Vagina (tissue), 2 donors: ENCODE measurements at regions not wholly inside any gene's neighbourhood (a gene's known extent, or its start where the extent isn't known, plus 50 kb on each side); places are given as distances from the start of the nearest gene placed in this dataset.

Experiments used
- POLR2A ChIP-seq, 2 donors: fragments of 450-650 bp; IDR thresholded peaks; one replicate each; pipeline ENCODE4 v1.6.1; 2017; ENCODE audit warnings: antibody characterized with exemption in 2 of 2, mild to moderate bottlenecking in 2 of 2, moderate library complexity in 2 of 2
- TF ChIP-seq, protein P1 (sequence below), 3 experiments: fragments of 450-650 bp in 2 of 3; fragments of 200-600 bp in 1 of 3; sonication (generic) in 1 of 3; IDR thresholded peaks; one replicate each; pipeline ENCODE4 v1.5.1; 2017 to 2019; ENCODE audit warnings: antibody characterized with exemption in 3 of 3, mild to moderate bottlenecking in 2 of 3, moderate library complexity in 2 of 3

DNA sequence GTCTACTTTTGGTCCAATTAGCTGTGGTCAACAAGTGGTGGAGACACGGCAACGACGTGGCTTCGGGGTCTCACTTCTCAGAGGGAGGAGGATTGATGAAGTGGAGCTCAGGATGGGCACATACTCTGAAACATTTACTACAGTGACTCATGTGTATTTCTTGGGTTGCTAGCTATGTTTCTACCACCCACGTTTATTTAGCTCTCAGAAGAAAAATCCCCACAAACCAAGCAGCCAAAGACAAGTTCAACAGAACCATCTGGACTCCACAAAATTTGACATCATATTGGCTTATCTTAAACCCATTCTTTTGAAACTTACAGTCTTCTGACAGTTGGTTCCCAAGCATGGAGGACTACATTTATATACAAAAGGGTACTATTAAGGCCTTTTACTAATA, 158.0 kb downstream of the CBLL2 start:
- TF ChIP-seq, protein P1, sequence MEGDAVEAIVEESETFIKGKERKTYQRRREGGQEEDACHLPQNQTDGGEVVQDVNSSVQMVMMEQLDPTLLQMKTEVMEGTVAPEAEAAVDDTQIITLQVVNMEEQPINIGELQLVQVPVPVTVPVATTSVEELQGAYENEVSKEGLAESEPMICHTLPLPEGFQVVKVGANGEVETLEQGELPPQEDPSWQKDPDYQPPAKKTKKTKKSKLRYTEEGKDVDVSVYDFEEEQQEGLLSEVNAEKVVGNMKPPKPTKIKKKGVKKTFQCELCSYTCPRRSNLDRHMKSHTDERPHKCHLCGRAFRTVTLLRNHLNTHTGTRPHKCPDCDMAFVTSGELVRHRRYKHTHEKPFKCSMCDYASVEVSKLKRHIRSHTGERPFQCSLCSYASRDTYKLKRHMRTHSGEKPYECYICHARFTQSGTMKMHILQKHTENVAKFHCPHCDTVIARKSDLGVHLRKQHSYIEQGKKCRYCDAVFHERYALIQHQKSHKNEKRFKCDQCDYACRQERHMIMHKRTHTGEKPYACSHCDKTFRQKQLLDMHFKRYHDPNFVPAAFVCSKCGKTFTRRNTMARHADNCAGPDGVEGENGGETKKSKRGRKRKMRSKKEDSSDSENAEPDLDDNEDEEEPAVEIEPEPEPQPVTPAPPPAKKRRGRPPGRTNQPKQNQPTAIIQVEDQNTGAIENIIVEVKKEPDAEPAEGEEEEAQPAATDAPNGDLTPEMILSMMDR (IDR thresholded peaks at IDR 0.05), result no peak
- TF ChIP-seq POLR2A (IDR thresholded peaks at IDR 0.05), result no peak
